ENCODE measurements at regions not wholly inside any gene's neighbourhood (a gene's known extent, or its start where the extent isn't known, plus 50 kb on each side); places are given as distances from the start of the nearest gene placed in this dataset.

DNA sequence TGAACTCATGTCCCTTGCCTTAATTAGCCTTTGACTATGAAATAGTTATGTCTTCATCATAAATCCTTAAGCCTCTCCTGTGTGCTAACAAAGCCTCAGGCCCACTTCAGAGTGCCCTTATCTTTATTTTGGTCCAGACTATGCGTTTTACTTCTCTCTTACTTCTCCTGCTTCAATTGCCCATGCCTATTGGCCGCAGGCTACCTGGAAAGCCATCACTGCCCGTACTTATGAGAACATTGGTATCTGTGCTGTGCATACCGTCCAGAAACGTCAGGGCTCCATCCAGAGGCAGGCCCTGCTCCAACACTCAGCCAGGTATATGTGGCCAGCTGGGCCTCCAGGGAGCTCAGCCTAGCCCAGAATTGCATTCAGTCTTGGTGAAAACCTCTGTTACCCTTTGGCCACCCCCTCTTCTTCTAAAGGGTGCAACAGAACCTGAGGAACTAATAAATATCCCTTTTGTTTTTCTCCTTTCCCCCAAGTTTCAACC, 212.4 kb upstream of the MTPN start:
- H3K9me3 ChIP-seq (replicated peaks; ENCODE audit: low read length): no peaks in the 10 kb centered on the region
- no peak overlapping the region for H3K9ac ChIP-seq (ENCODE audit: low read depth, low read length)
- no peaks in the 10 kb centered on the region for H3K36me3 ChIP-seq (ENCODE audit: insufficient read depth, low read length)
- no peaks in the 10 kb centered on the region for H3K27me3 ChIP-seq (ENCODE audit: control insufficient read depth, insufficient read depth, low read length)
- H3K4me1 ChIP-seq (ENCODE audit: control insufficient read depth, insufficient read depth, low read length): no peaks in the 10 kb centered on the region
- H3K4me2 ChIP-seq (ENCODE audit: low read length): no peak overlapping the region
- no peak overlapping the region for H3K4me3 ChIP-seq (ENCODE audit: low read length)

DNA sequence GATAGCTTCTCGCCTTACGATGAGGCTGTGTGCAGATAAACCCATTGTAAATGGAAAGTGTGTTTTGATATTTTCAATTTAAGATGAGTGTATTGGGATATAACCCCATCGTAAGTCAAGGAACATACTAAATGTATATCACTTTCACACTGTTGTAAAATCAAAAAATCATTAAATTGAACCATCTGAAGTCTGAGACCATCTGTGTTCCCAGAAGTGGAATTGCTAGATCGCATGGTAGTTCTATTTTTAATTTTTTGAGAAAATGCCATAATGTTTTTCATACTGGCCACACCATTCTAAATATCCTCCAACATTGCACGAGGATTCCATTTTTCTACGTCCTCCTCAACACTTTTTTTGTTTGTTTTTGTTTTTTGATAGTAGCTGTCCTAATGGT, 209.1 kb upstream of the MTPN start:
- Histone ChIP-seq H3K9ac (ENCODE audit: low read depth, low read length) (no peak overlapping the region), H3K36me3 (ENCODE audit: insufficient read depth, low read length) (no peaks in the 10 kb centered on the region), H3K4me1 (ENCODE audit: control insufficient read depth, insufficient read depth, low read length) (no peaks in the 10 kb centered on the region), H3K27me3 (ENCODE audit: control insufficient read depth, insufficient read depth, low read length) (no peaks in the 10 kb centered on the region), H3K9me3 (replicated peaks; ENCODE audit: low read length) (no peaks in the 10 kb centered on the region), H3K4me3 (ENCODE audit: low read length) (no peak overlapping the region), H3K4me2 (ENCODE audit: low read length) (no peak overlapping the region)

DNA sequence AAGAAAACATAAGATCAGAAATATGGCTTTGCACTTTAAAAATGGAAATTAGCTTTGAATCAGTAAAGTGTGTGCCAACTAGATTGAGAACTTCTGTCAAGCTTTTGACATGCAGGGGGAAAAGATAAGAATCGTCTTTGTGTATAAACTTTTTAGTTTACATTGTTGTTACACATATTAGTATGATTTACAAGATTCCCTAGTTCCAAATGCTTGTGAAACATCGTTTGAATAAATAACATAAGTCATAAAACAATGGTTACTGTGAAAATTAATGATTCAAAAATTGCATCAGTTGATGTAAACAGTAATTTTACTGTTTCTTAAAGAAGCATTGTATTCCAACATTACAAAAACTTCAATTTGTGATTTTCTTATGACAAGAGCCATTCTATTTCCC, 207.6 kb upstream of the MTPN start:
- H3K9ac ChIP-seq (ENCODE audit: low read depth, low read length): no peak overlapping the region
- H3K4me1 ChIP-seq (ENCODE audit: control insufficient read depth, insufficient read depth, low read length): no peaks in the 10 kb centered on the region
- H3K27me3 ChIP-seq (ENCODE audit: control insufficient read depth, insufficient read depth, low read length): no peaks in the 10 kb centered on the region
- no peaks in the 10 kb centered on the region for H3K9me3 ChIP-seq (replicated peaks; ENCODE audit: low read length)
- H3K36me3 ChIP-seq (ENCODE audit: insufficient read depth, low read length): no peaks in the 10 kb centered on the region
- H3K4me2 ChIP-seq (ENCODE audit: low read length): no peak overlapping the region
- H3K4me3 ChIP-seq (ENCODE audit: low read length): no peak overlapping the region

GRCh38 chr7:136183981-136184380, 206.8 kb upstream of the MTPN start:
- no peaks in the 10 kb centered on the region for H3K27me3 ChIP-seq (ENCODE audit: control insufficient read depth, insufficient read depth, low read length)
- H3K4me3 ChIP-seq (ENCODE audit: low read length): no peak overlapping the region
- H3K4me2 ChIP-seq (ENCODE audit: low read length): no peak overlapping the region
- H3K4me1 ChIP-seq (ENCODE audit: control insufficient read depth, insufficient read depth, low read length): no peaks in the 10 kb centered on the region
- H3K9me3 ChIP-seq (replicated peaks; ENCODE audit: low read length): no peaks in the 10 kb centered on the region
- H3K36me3 ChIP-seq (ENCODE audit: insufficient read depth, low read length): no peaks in the 10 kb centered on the region
- no peak overlapping the region for H3K9ac ChIP-seq (ENCODE audit: low read depth, low read length)

DNA sequence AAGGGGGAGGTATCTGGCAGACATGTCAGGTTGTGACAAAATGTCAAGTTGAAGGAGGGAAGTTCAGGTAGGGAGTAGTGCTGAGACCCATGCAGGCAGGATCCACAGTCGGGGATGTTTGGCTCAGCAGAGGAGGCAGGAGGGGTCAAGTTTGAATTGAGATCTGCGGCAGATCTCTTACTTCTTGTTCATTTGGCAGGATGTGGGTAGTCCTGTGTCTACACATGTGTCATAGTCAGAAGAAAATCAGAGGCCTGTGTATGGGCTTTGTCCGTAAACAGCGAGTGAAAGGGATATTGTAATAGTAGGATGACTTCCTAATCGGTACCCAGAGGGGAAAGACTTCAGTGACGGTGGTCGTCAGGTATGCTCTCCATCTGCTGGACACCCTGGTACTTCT, 203.8 kb upstream of the MTPN start:
- no peaks in the 10 kb centered on the region for H3K9me3 ChIP-seq (replicated peaks; ENCODE audit: low read length)

GRCh38 chr7:136179851-136180721, 202.9 kb upstream of the MTPN start:
- no peak overlapping the region for H3K4me3 ChIP-seq (ENCODE audit: low read length)
- no peak overlapping the region for H3K9ac ChIP-seq (ENCODE audit: low read depth, low read length)
- H3K4me1 ChIP-seq (ENCODE audit: control insufficient read depth, insufficient read depth, low read length): no peaks in the 10 kb centered on the region
- H3K27me3 ChIP-seq (ENCODE audit: control insufficient read depth, insufficient read depth, low read length): no peaks in the 10 kb centered on the region
- H3K4me2 ChIP-seq (ENCODE audit: low read length): no peak overlapping the region
- H3K9me3 ChIP-seq (replicated peaks; ENCODE audit: low read length): no peaks in the 10 kb centered on the region
- H3K36me3 ChIP-seq (ENCODE audit: insufficient read depth, low read length): no peaks in the 10 kb centered on the region

More for the DNA sequence above, 203.8 kb upstream of the MTPN start:
- no peaks in the 10 kb centered on the region for H3K27me3 ChIP-seq (ENCODE audit: control insufficient read depth, insufficient read depth, low read length)
- H3K4me1 ChIP-seq (ENCODE audit: control insufficient read depth, insufficient read depth, low read length): no peaks in the 10 kb centered on the region
- H3K36me3 ChIP-seq (ENCODE audit: insufficient read depth, low read length): no peaks in the 10 kb centered on the region
- H3K4me3 ChIP-seq (ENCODE audit: low read length): no peak overlapping the region
- no peak overlapping the region for H3K4me2 ChIP-seq (ENCODE audit: low read length)
- H3K9ac ChIP-seq (ENCODE audit: low read depth, low read length): no peak overlapping the region

- Histone ChIP-seq H3K9ac (ENCODE audit: low read depth, low read length) (no peak overlapping the region), H3K36me3 (ENCODE audit: insufficient read depth, low read length) (no peaks in the 10 kb centered on the region), H3K4me1 (ENCODE audit: control insufficient read depth, insufficient read depth, low read length) (no peaks in the 10 kb centered on the region), H3K4me3 (ENCODE audit: low read length) (no peak overlapping the region), H3K27me3 (ENCODE audit: control insufficient read depth, insufficient read depth, low read length) (no peaks in the 10 kb centered on the region), H3K4me2 (ENCODE audit: low read length) (no peak overlapping the region), H3K9me3 (replicated peaks; ENCODE audit: low read length) (no peaks in the 10 kb centered on the region)
Measured at GRCh38 chr7:136179154-136179553, 202.0 kb upstream of the MTPN start.

DNA sequence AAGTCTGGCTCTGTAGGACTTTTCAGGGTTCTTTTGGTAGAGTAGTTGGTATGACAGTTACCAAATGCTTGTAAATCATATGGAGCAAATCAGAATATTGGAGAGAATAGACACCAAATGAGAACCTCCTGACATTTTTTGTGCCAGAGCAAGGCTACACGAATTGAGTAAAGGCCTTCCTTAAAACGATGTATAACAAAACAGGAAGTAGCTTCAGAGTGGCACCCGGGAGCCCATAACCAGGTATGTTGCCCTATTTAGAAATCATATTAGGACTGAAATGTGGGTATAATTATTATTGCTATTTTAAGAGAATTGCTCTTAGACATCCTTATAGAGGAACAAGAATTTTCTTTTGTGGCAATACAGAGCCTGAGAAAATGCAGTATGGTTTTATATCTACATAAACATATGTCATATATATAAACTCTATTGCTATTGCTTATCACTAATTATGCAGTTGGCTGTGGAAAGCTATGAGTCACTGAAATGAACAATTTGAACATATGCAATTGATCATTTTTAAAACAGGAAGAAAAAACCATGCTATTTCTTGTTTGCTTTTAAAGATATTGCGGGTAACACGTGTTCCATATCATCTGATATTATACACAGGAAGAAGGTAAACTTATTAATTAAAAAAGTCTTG, 197.4 kb upstream of the MTPN start:
- Histone ChIP-seq H3K4me2 (ENCODE audit: low read length) (no peak overlapping the region), H3K27me3 (ENCODE audit: control insufficient read depth, insufficient read depth, low read length) (no peaks in the 10 kb centered on the region), H3K9ac (ENCODE audit: low read depth, low read length) (no peak overlapping the region), H3K4me1 (ENCODE audit: control insufficient read depth, insufficient read depth, low read length) (no peaks in the 10 kb centered on the region), H3K36me3 (ENCODE audit: insufficient read depth, low read length) (no peaks in the 10 kb centered on the region), H3K9me3 (replicated peaks; ENCODE audit: low read length) (no peaks in the 10 kb centered on the region), H3K4me3 (ENCODE audit: low read length) (no peak overlapping the region)

GRCh38 chr7:136173874-136174273, 196.7 kb upstream of the MTPN start:
- H3K9me3 ChIP-seq (replicated peaks; ENCODE audit: low read length): no peaks in the 10 kb centered on the region
- no peak overlapping the region for H3K4me3 ChIP-seq (ENCODE audit: low read length)
- no peaks in the 10 kb centered on the region for H3K4me1 ChIP-seq (ENCODE audit: control insufficient read depth, insufficient read depth, low read length)
- no peak overlapping the region for H3K9ac ChIP-seq (ENCODE audit: low read depth, low read length)
- H3K4me2 ChIP-seq (ENCODE audit: low read length): no peak overlapping the region
- no peaks in the 10 kb centered on the region for H3K27me3 ChIP-seq (ENCODE audit: control insufficient read depth, insufficient read depth, low read length)
- H3K36me3 ChIP-seq (ENCODE audit: insufficient read depth, low read length): no peaks in the 10 kb centered on the region

DNA sequence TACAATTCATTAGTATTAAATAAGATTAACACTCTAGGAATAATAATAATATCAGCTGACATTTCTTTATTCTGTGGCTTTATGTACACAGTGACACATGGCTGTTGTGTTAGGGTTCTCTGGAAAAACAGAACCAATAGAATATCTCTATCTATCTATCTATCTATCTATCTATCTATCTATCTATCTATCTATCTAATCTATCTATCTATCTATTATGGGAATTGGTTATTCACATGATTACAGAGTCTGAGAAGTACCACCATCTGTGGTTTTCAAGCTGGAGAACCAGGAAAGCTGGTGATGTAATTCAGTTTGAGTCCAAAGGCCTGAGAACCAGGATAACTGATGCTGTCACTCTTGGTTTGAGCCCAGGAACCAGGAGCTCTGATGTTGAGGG, 194.1 kb upstream of the MTPN start:
- no peaks in the 10 kb centered on the region for H3K36me3 ChIP-seq (ENCODE audit: insufficient read depth, low read length)
- H3K4me2 ChIP-seq (ENCODE audit: low read length): no peak overlapping the region
- no peaks in the 10 kb centered on the region for H3K4me1 ChIP-seq (ENCODE audit: control insufficient read depth, insufficient read depth, low read length)
- no peaks in the 10 kb centered on the region for H3K27me3 ChIP-seq (ENCODE audit: control insufficient read depth, insufficient read depth, low read length)
- no peaks in the 10 kb centered on the region for H3K9me3 ChIP-seq (replicated peaks; ENCODE audit: low read length)
- H3K9ac ChIP-seq (ENCODE audit: low read depth, low read length): no peak overlapping the region
- no peak overlapping the region for H3K4me3 ChIP-seq (ENCODE audit: low read length)

DNA sequence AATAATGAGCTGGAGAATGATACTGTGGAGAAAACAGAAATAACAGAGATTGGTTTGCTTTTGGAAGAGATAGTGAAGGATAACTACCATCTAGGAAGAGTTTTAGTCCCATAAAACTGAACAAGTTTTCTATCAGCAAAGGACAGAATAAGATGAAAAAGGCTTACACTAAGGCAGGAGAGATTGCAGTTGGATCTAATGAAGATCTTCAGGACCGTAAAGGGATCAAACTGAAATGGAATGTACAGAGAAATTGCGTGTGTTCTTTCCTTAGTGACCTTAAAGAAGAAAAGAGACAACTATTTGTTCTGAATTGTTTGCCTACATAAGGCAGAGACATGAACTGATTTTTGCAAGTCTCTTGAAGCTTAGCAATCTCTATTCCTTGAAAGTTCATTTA, 191.7 kb upstream of the MTPN start:
- no peaks in the 10 kb centered on the region for H3K27me3 ChIP-seq (ENCODE audit: control insufficient read depth, insufficient read depth, low read length)
- H3K4me3 ChIP-seq (ENCODE audit: low read length): no peak overlapping the region
- H3K36me3 ChIP-seq (ENCODE audit: insufficient read depth, low read length): no peaks in the 10 kb centered on the region
- H3K9ac ChIP-seq (ENCODE audit: low read depth, low read length): no peak overlapping the region
- H3K4me2 ChIP-seq (ENCODE audit: low read length): no peak overlapping the region
- no peaks in the 10 kb centered on the region for H3K9me3 ChIP-seq (replicated peaks; ENCODE audit: low read length)
- no peaks in the 10 kb centered on the region for H3K4me1 ChIP-seq (ENCODE audit: control insufficient read depth, insufficient read depth, low read length)

DNA sequence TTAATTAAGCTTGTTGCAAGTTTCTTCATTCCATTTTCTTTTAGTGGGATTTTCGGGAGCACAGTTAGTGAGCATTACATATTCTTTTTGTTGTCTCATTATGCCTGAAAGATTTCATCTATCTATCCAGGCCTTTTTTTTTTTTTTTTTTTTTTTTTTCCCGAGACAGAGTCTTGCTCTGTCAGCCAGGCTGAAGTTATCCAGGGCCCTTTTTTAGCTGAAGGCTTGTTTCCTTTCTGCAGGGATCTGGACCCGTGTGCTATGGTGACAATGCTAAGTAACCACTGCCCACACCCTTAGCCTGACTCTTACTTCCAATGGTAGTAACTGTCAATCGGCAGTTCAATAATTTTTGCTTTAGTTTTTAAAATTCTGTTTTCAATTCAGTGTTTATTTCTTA, 190.8 kb upstream of the MTPN start:
- Histone ChIP-seq H3K4me1 (ENCODE audit: control insufficient read depth, insufficient read depth, low read length) (no peaks in the 10 kb centered on the region), H3K4me3 (ENCODE audit: low read length) (no peak overlapping the region), H3K4me2 (ENCODE audit: low read length) (no peak overlapping the region), H3K36me3 (ENCODE audit: insufficient read depth, low read length) (no peaks in the 10 kb centered on the region), H3K9me3 (replicated peaks; ENCODE audit: low read length) (no peaks in the 10 kb centered on the region), H3K9ac (ENCODE audit: low read depth, low read length) (no peak overlapping the region), H3K27me3 (ENCODE audit: control insufficient read depth, insufficient read depth, low read length) (no peaks in the 10 kb centered on the region)

All from skeletal muscle satellite cell (primary cell).